Neural cell (in vitro differentiated cells): ENCODE measurements at regions not wholly inside any gene's neighbourhood (a gene's known extent, or its start where the extent isn't known, plus 50 kb on each side); places are given as distances from the start of the nearest gene placed in this dataset.

Experiments
- POLR2AphosphoS5 ChIP-seq: IDR thresholded peaks from 2 replicates; pipeline ENCODE4 v1.6.1; 2012
- TAF1 ChIP-seq: IDR thresholded peaks from 2 replicates; pipeline ENCODE4 v1.6.1; 2012; ENCODE audit warnings: low read depth

- no peak for TF ChIP-seq POLR2AphosphoS5
- TF ChIP-seq TAF1, result no peak
Measured at GRCh38 chr7:381211-382042, 91.5 kb downstream of the FOXL3 start.
